Activated CD4-positive, CD25-positive, alpha-beta regulatory T cell (primary cell): ENCODE measurements at regions not wholly inside any gene's neighbourhood (a gene's known extent, or its start where the extent isn't known, plus 50 kb on each side); places are given as distances from the start of the nearest gene placed in this dataset.
"Not testable (repeated sequence)": the region's sequence is repeated elsewhere in the genome, so short reads cannot be mapped to it uniquely, and the experiment has no call there.

ENCODE experiments used
- DNase-seq, 4 experiments: peaks; one replicate each; lab custom pipeline; 2025; lab: John Stamatoyannopoulos, UW

- DNase-seq = not testable (repeated sequence)
These were observed 90.8 kb upstream of the ADCY2 start for GRCh38 chr5:7305000-7305674.

- not testable (repeated sequence) for DNase-seq
These were observed 89.4 kb upstream of the ADCY2 start for GRCh38 chr5:7306556-7306955.

- DNase-seq = not testable (repeated sequence)
These were observed 88.2 kb upstream of the ADCY2 start for GRCh38 chr5:7307709-7308108.

- not testable (repeated sequence) for DNase-seq
These were observed 86.2 kb upstream of the ADCY2 start for GRCh38 chr5:7309715-7310114.

GRCh38 chr5:7310656-7311055, 85.3 kb upstream of the ADCY2 start:
- not testable (repeated sequence) for DNase-seq

GRCh38 chr5:7315118-7315517, 80.8 kb upstream of the ADCY2 start:
- no peak for DNase-seq

GRCh38 chr5:7317751-7318150, 78.2 kb upstream of the ADCY2 start:
- no peak for DNase-seq

GRCh38 chr5:7320701-7321301, 75.1 kb upstream of the ADCY2 start:
- DNase-seq = no peak

GRCh38 chr5:7321724-7322123, 74.2 kb upstream of the ADCY2 start:
- no peak for DNase-seq

GRCh38 chr5:7324919-7325318, 71.0 kb upstream of the ADCY2 start:
- no peak for DNase-seq

GRCh38 chr5:7325975-7326913, 69.7 kb upstream of the ADCY2 start:
- no peak for DNase-seq

- DNase-seq = no peak
These were observed 66.8 kb upstream of the ADCY2 start for GRCh38 chr5:7329141-7329540.

- DNase-seq = no peak
These were observed 66.2 kb upstream of the ADCY2 start for GRCh38 chr5:7329712-7330111.

GRCh38 chr5:7330256-7330655, 65.7 kb upstream of the ADCY2 start:
- no peak for DNase-seq

GRCh38 chr5:7331131-7331530, 64.8 kb upstream of the ADCY2 start:
- no peak for DNase-seq
